C4-2B (cell line): ENCODE measurements at regions not wholly inside any gene's neighbourhood (a gene's known extent, or its start where the extent isn't known, plus 50 kb on each side); places are given as distances from the start of the nearest gene placed in this dataset.

Experiments used
- H3K27ac ChIP-seq: fragments of 450-650 bp; 2 replicates; pipeline ENCODE4 v1.5.1; 2017
- CTCF ChIP-seq: fragments of 450-650 bp; conservative IDR thresholded peaks from 2 replicates; pipeline ENCODE4 v1.5.1; 2017; ENCODE audit warnings: mild to moderate bottlenecking
- ZFX ChIP-seq: fragments of 450-650 bp; IDR thresholded peaks from 2 replicates; pipeline ENCODE4 v1.6.1; 2017

- TF ChIP-seq CTCF (no peak), ZFX (no peak)
- H3K27ac ChIP-seq, result no peak overlapping the region
Observed at GRCh38 chr2:51120754-51121280, 88.9 kb upstream of the NRXN1 start.

- no peak overlapping the region for H3K27ac ChIP-seq
- no peak for TF ChIP-seq ZFX
- no peak for TF ChIP-seq CTCF
Observed at GRCh38 chr2:51111532-51111931, 79.6 kb upstream of the NRXN1 start.

- H3K27ac ChIP-seq, result no peak overlapping the region
- TF ChIP-seq CTCF (no peak), ZFX (no peak)
Observed at GRCh38 chr2:51108794-51109193, 76.9 kb upstream of the NRXN1 start.

GRCh38 chr2:51107841-51108240 is 75.9 kb upstream of the NRXN1 start:
- TF ChIP-seq ZFX, result no peak
- TF ChIP-seq CTCF, result no peak

GRCh38 chr2:51105811-51106210 is 73.9 kb upstream of the NRXN1 start:
- TF ChIP-seq ZFX, result no peak
- TF ChIP-seq CTCF, result no peak
- no peak overlapping the region for H3K27ac ChIP-seq

More at GRCh38 chr2:51107841-51108240, 75.9 kb upstream of the NRXN1 start:
- H3K27ac ChIP-seq, result no peak overlapping the region

GRCh38 chr2:51103205-51103604 is 71.3 kb upstream of the NRXN1 start:
- H3K27ac ChIP-seq, result no peak overlapping the region
- no peak for TF ChIP-seq CTCF
- no peak for TF ChIP-seq ZFX

- H3K27ac ChIP-seq, result no peak overlapping the region
- TF ChIP-seq CTCF, result no peak
Observed at GRCh38 chr2:51093016-51093415, 61.1 kb upstream of the NRXN1 start.
